Stimulated activated CD4-positive, alpha-beta T cell treated with anti-CD3 and anti-CD28 coated beads, Interleukin-4, amount 100 ng/mL, for 4 hours (primary cell): ENCODE measurements at regions not wholly inside any gene's neighbourhood (a gene's known extent, or its start where the extent isn't known, plus 50 kb on each side); places are given as distances from the start of the nearest gene placed in this dataset.

Experiments used
- DNase-seq, 2 experiments: peaks; one replicate each; pipeline ENCODE4 v3.0.0-alpha.2; 2020

DNA sequence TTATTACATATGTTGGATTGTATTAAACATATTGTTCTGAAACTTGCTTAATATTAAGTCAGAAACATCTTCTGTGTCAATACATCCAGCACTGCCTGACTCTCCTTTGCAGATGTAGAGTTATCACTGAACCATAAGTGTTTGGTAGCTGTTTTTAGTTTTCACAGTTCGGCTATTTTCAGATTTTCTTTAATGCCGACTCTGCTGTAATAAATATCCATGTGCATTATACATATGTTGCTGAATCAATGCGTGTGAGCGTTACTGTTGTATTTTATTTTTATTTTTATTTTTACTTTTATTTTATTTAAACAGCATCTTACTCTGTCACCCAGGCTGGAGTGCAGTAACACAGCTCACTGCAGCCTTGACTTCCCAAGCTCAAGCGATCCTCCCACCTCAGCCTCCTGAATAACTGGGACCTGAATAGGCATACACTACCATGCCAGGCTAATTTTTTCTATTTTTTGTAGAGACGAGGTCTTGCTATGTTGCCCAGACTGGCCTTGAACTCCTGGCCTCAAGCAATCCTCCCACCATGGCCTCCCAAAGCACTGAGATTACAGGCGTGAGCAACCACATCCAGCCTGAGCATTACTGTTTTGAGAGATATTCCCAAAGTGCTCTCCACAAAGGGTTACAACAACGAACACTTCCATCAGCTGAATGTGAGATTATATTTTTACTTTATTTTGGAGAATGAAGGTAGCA, 50.7 kb upstream of the NOCT start:
- no peak for DNase-seq

DNA sequence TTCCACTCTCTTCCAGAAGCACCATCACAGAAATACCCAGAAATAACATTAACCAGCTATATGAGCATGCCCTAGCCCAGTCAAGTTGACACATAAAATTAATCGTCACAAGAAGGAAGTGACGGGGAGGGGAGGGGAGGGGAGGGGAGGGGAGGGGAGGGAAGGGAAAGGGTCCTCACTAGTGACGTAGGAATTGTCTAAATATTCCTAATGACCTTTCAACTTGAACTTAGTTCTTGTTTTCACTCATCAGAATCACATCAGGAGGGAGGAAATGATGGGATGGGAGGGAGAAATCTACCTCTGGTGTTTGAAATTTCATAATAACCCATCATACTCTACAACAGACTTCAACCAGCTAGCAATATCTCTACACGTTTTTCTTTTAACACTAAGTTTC, 52.2 kb upstream of the NOCT start:
- no peak for DNase-seq

- DNase-seq = no peak
Measured at GRCh38 chr4:138961664-138962063, 53.9 kb upstream of the NOCT start.

DNA sequence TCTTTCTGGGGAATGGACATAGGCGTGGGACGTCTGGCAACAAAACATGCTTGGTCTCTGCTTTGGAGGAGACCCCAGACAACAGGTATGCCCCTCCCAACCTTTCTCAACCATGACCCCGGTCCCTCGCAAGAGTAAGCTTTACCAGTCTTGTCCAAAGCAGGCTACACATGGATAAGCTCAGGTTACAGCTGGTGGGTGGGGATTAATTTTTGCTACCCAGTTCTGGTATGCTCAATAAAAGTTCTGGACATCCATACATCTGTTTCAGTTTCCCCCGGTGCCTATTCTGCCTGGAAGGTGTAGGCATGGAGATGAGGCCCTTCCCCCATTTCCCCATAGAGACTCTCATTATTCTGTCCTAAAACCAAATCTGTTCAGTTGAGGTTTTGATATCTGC, 54.5 kb upstream of the NOCT start:
- DNase-seq = no peak

DNA sequence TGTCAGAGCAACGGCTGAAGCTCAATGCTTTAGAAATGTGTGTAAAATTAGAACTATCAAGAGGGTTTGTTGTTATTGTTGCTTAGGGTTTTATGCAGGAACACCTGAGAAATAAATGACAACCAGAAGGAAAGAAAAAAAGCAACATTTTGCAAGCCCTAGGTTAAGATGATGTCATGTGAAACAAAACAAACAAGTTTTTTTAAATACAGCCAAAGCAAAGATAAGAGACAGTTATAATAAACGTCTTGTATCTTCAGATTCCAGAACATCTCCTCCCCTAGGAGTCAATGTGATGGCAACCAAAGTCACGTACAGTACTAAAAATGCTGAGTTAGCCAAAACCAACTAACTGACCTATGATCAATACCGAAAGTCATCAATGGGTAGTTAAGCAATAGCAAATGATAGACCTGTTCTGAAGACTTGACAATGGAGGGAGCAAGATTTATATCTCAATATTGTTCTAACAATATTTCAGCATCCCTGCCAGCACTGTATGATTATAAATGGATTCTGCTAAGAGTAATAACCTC, 55.3 kb upstream of the NOCT start:
- no peak for DNase-seq

DNA sequence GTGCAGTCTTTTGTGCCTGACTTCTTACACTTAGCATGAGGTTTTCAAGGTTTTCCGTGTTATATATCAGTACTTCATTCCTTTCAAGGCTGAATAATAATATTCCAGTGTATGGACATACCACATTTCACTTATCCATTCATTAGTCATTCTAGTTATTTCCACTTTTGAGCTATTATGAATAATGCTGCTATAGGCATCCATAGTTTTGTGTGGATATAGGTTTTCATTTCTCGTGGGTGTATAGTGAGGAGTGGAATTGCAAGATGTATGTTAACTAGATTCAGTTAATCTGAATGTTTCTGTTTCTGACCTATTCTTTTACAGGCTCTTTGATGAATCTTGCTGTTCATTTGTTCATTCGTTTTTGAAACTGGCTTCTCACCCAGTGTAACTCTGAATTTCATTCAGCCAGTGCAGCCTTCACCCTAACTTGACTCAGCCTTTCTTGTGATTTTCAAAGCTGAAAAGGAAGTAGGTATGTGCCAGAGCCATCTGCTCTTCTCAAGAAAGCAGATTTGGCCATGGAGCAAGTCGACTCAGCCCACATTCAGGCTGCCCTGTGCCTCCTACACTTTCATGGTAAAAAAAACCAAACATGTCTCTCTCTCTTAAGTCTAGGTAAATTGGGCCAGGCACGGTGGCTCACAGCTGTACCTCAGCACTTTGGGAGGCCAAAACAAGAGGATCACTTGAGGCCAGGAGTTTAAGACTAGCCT, 56.3 kb upstream of the NOCT start:
- DNase-seq = no peak

DNA sequence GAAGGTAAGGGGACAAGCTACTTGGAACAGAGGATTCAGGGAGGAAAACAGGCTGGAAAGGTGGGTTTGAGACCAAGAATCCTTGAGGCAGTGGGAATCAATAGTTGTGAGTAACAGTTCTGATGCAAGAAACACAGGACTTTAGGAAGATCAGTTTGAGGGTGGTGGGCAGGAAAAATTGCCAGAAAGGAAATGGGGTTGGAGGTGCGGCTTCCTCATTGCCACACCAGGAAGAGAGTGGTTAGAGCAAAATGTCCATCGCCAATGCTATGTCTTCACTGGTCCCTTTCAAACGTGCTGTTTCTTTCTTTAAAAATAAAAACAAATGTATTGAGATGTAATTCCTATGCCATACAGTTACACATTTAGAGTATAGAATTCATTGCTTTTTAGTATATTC, 57.1 kb upstream of the NOCT start:
- no peak for DNase-seq

DNA sequence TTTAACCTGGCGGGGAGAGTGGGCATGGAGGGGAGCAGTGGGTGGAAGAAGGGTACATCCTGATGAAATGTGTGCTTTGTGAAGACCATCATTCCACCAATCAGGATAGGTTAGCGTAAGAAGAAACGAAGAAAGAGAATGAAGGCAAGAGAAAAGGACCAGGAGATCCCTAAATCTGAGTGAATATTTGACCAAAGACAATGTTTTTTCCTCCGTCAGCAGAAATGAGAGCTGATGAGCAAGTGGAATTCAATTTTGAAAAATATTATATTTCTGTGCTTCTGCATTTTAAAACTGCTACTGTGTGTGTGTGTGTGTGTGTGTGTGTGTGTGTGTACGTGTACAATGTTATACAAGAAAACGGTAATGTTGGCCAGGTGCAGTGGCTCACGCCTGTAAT, 58.3 kb upstream of the NOCT start:
- no peak for DNase-seq

- no peak for DNase-seq
Measured at GRCh38 chr4:138954428-138954827, 61.2 kb upstream of the NOCT start.

GRCh38 chr4:138953961-138954371, 61.6 kb upstream of the NOCT start:
- no peak for DNase-seq

DNA sequence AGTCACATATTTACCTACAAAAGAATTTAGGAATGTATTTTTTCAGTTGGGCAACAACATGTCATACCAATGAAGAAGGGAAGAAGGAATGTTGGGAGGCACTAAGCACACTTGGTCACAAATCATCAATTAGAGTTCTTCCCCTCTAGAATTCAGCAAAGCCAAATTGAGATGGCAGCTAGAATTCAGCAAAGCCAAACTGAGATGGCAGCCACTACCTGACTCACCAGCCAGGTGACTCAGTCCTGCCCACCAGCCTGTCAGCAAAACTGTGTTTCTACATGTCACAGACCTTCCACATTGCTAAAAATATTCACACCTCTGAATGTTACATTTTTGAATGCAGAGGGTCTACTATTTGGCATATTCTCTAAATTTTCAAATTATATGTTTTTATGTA, 63.2 kb upstream of the NOCT start:
- peak; percentile 11 to 43 for DNase-seq

GRCh38 chr4:138951764-138952163, 63.8 kb upstream of the NOCT start:
- no peak for DNase-seq

DNA sequence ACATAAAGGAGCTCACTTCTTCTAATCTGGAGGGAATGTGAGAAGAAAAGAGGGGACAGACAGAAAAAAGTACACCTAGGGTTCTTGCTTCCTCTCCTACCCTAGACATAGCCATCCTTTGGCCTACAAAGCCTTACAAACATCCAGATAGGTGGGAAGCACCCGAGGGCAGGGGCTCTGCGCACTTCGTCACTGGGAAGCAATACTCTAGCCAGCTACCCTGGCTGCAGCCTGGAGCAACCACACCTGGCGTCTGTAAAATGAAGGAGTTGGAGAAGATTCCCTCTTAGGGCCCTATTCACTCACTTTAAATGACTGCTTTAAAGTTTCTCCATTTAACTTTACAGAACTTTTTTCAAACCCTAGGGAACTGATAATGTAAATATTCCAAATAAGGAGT, 65.7 kb upstream of the NOCT start:
- no peak for DNase-seq

- no peak for DNase-seq
Measured at GRCh38 chr4:138948918-138949317, 66.7 kb upstream of the NOCT start.

GRCh38 chr4:138946306-138946705, 69.3 kb upstream of the NOCT start:
- no peak for DNase-seq

DNA sequence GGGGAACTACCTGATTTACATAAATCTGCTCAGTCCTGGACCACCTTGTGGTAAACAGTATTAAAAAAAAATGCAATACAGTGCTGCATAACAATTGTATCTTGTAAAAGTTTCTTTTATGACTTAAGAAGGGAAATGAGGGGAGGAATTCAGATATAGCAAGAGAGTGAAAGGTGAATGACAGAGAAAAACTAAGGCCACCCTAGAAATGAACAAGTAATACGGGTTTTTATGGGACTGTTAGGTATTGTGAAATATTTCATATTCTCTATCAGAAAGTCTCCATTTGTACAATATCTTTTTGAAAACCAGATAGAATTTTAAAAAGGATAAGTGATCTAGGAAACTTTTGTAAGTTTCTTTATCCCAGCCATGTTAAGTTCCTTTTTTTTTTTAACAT, 69.7 kb upstream of the NOCT start:
- no peak for DNase-seq

- no peak for DNase-seq
Measured at GRCh38 chr4:138945401-138945800, 70.2 kb upstream of the NOCT start.

GRCh38 chr4:138943893-138944292, 71.7 kb upstream of the NOCT start:
- no peak for DNase-seq

GRCh38 chr4:138941037-138941436, 74.5 kb upstream of the NOCT start:
- no peak for DNase-seq

GRCh38 chr4:138939960-138940359, 75.6 kb upstream of the NOCT start:
- no peak for DNase-seq

DNA sequence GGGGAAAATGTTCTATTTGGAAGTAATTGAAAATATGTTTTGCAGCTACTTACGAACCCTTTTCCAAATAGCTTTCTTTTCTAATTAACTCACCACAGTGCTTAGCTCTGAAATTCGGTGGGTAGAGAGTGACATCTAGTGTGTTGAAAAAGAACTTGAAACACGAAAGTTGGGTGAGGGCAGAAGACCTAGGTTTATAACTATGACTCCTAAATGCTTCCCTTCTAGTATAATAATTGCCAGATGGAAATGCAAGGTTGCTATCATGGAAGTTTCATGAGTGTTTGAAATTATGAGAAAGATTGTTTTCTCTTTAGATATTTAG, 77.3 kb upstream of the NOCT start:
- DNase-seq = no peak

DNA sequence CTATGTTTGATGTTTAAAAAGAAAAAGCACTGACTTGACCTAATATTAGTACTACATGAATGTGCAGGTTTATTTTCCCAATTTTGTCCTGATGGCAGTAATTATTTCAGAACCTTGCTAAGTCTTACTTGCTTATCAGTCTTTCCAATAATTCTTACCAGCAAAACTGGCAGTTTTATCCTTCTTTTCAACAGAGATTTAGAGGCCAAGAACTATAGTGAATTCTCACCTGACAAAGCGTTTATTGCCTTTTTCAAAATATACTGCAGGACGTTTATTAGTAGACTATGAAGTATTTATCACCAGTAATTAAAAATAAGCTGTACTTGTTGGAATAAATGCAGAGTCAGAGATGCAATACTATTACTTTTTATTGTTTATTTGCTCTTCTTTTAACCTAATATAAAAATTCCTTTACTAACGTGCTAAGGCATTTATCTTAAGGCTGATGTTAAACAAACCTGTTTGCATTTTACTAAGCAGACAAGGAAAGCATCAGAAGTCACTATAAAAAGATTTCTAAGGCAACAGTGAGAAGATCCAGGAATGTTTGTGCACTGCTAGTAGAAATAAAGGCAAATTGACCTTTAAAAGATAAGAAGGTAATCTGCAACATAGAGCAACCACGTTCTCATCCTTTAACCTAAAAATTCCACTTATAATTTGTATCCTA, 80.3 kb upstream of the NOCT start:
- DNase-seq = no peak

- no peak for DNase-seq
Measured at GRCh38 chr4:138927072-138927471, 88.5 kb upstream of the NOCT start.

GRCh38 chr4:138925495-138925894, 90.1 kb upstream of the NOCT start:
- DNase-seq = no peak
